Upper lobe of right lung (tissue), 1 donor: ENCODE measurements at regions not wholly inside any gene's neighbourhood (a gene's known extent, or its start where the extent isn't known, plus 50 kb on each side); places are given as distances from the start of the nearest gene placed in this dataset.

Source experiments
- ATAC-seq: fragments of 200-7000 bp; cut with Tn5 transposase; one replicate; pipeline ENCODE4 v1.9.1; 2020; ENCODE audit warnings: mild to moderate bottlenecking, moderate library complexity
- DNase-seq: peaks from one replicate; pipeline ENCODE4 v3.0.0-alpha.2; 2020
- H3K27ac ChIP-seq: fragments of 200-600 bp; one replicate; pipeline ENCODE4 v1.8.0; 2022
- H3K27me3 ChIP-seq: fragments of 200-600 bp; one replicate; pipeline ENCODE4 v1.8.0; 2022; ENCODE audit warnings: mild to moderate bottlenecking
- H3K36me3 ChIP-seq: fragments of 200-600 bp; one replicate; pipeline ENCODE4 v1.8.0; 2022
- H3K4me1 ChIP-seq: fragments of 200-600 bp; one replicate; pipeline ENCODE4 v1.8.0; 2022
- H3K4me3 ChIP-seq: fragments of 200-600 bp; one replicate; pipeline ENCODE4 v1.8.0; 2022; ENCODE audit warnings: mild to moderate bottlenecking
- H3K9me3 ChIP-seq: fragments of 200-600 bp; one replicate; pipeline ENCODE4 v1.8.0; 2022
- CTCF ChIP-seq: fragments of 200-600 bp; IDR thresholded peaks from one replicate; pipeline ENCODE4 v1.8.0; 2022; ENCODE audit warnings: antibody characterized with exemption
- intact Hi-C: fragments of 100-400 bp; cut with DNase I; formaldehyde crosslinking; loops from one replicate; pipeline ENCODE4 v1.11.0; 2022
- donor health status: DM: no; HTN: yes; CAD: no; lungs with severe emphysema.

- DNase-seq (no peak), ATAC-seq (no peak)
- H3K27ac ChIP-seq: no peak overlapping the region
- H3K36me3 ChIP-seq: no peaks in the 10 kb centered on the region
- no peaks in the 10 kb centered on the region for H3K9me3 ChIP-seq
- no peak for TF ChIP-seq CTCF
- H3K27me3 ChIP-seq: no peaks in the 10 kb centered on the region
- intact Hi-C loops: no loop called here
- H3K4me3 ChIP-seq: no peak overlapping the region
- no peaks in the 10 kb centered on the region for H3K4me1 ChIP-seq
Observed at GRCh38 chr6:137749696-137750211, 117.3 kb upstream of the TNFAIP3 start.

DNA sequence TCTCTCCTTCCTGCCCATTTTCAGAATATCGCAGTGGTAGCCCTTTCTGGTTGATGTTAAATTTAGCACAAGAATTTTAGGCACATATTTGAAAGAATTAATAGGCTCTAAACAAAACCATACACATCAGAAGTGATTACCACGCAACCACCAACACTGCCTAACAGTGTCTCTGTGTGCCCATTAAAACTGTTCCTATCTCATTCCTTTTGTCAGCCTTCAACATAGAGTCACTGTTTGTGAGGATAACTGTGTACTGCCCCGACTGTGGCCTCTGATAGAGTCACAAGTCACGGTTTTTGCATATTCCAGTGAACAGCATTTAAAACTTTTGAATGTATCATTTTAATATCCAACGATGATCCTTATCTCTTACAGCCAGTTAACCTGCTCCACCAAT lies 116.8 kb upstream of the TNFAIP3 start:
- no peak for ATAC-seq
- DNase-seq: no peak
- no peak overlapping the region for H3K27ac ChIP-seq
- no peaks in the 10 kb centered on the region for H3K9me3 ChIP-seq
- no peaks in the 10 kb centered on the region for H3K4me1 ChIP-seq
- intact Hi-C loops: no loop called here
- no peaks in the 10 kb centered on the region for H3K27me3 ChIP-seq
- H3K4me3 ChIP-seq: no peak overlapping the region
- H3K36me3 ChIP-seq: no peaks in the 10 kb centered on the region
- TF ChIP-seq CTCF: no peak

DNA sequence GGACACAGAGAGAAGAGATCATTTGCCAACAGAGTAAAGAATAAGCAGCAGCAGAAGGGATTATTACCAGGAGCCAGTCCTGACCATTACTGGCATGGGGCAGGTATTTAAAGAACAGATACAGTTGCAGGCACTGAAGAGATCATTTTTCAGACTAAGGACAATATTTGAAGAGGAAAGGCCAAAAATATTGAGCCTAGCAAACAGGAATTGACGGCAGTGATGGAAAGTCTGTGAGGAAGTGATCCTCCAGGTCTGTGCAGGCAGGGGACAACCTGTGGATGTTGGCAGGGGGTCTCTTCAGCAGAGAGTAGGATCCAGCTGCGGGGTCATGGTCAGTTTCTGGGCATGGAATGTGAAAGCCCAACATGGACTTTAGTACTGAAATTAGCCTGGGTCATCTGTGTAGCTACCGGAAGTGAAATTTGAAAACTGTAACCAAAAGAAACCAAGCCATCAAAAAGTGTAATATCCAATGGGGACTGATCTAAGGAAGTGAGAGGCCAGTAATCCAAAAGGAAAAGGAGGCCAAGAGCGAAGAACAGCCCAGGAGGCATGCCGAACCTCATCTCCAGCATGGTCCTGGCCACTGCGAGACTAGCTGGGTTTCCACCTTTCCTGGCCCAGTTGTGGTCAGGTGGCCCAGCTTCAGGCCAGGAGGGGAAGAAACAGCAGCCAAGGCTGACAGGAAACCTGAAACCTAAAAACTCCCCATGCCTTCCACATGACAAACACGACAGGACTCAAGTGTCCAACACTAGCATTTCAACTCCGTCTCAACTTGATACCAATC lies 115.1 kb upstream of the TNFAIP3 start:
- no peaks in the 10 kb centered on the region for H3K36me3 ChIP-seq
- no peak overlapping the region for H3K27ac ChIP-seq
- no peaks in the 10 kb centered on the region for H3K9me3 ChIP-seq
- no peak for TF ChIP-seq CTCF
- intact Hi-C loops: no loop called here
- H3K27me3 ChIP-seq: no peaks in the 10 kb centered on the region
- no peak for ATAC-seq
- no peak for DNase-seq
- no peaks in the 10 kb centered on the region for H3K4me1 ChIP-seq
- H3K4me3 ChIP-seq: no peak overlapping the region

DNA sequence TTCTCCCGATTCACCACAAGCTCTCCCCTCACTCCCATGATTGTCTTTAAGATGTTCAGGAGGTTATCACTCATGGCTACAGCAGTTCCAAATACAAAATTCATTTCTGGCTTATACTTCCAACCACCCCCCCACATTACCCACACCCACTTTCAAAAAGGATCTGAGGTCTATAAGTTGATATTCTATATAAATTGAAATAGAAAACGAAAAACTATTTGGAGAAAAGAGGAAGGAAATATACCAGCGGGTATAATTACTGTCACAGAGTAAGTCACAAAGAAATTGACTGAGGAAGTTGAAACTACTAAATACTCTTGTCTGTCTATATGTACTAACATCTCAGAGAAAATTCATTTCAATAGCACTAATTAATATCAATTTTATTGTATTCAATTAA lies 112.7 kb upstream of the TNFAIP3 start:
- intact Hi-C loops: no loop called here
- no peak for ATAC-seq
- TF ChIP-seq CTCF: no peak
- Histone ChIP-seq H3K4me1 (no peaks in the 10 kb centered on the region), H3K36me3 (no peaks in the 10 kb centered on the region), H3K4me3 (no peak overlapping the region), H3K9me3 (no peaks in the 10 kb centered on the region), H3K27me3 (no peaks in the 10 kb centered on the region), H3K27ac (no peak overlapping the region)
- no peak for DNase-seq

GRCh38 chr6:137754866-137755265 lies 112.2 kb upstream of the TNFAIP3 start:
- intact Hi-C loops: no loop called here
- Histone ChIP-seq H3K9me3 (no peaks in the 10 kb centered on the region), H3K4me1 (no peaks in the 10 kb centered on the region), H3K27ac (no peak overlapping the region), H3K27me3 (no peaks in the 10 kb centered on the region), H3K36me3 (no peaks in the 10 kb centered on the region), H3K4me3 (no peak overlapping the region)
- no peak for DNase-seq
- no peak for ATAC-seq
- TF ChIP-seq CTCF: no peak
